Fibroblast of skin of right quadriceps (primary cell): ENCODE measurements at regions not wholly inside any gene's neighbourhood (a gene's known extent, or its start where the extent isn't known, plus 50 kb on each side); places are given as distances from the start of the nearest gene placed in this dataset.

Experiments used
- DNase-seq: peaks from one replicate; pipeline ENCODE4 v3.0.0-alpha.2; 2013

GRCh38 chr2:37549598-37549997 lies 121.8 kb downstream of the CDC42EP3 start:
- no peak for DNase-seq

DNA sequence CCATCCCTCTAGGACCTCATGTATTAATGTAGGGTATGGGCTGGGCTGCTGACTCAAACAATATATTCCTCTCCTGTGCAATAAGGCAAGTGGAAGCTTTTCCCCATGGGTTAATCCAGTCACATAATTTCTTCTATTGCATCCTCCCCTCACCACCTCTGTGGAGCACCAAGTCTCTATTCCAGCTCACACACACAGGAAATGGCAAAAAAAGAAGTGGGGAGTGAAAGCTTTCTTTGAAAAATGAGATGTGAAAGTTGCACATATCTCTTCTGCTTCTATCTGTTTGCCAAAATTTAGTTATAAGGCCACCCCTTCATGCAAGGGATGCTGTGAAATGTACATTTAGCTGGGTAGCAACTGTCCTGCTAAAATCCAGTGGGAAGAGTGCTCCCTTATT lies 121.3 kb downstream of the CDC42EP3 start:
- DNase-seq, result no peak

GRCh38 chr2:37551783-37552182 lies 119.7 kb downstream of the CDC42EP3 start:
- DNase-seq, result no peak

DNA sequence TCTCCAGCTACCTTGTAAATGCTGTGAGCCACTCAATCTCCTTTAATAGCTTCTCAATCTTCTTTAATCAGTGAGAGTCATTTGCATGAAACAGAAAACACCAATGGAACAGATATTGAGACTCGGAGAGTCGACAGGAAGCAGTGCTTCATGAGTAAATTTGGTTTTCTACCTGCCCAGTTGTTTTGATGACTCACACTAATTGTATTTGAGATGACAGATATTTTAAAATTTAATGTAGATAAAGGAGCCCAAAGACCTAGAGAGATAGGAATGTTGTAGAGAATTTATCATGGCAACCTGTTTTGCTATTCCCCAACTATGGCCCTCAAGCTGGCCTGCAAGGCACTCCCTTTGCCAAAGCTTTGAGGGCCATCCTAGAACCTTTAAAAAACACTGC lies 119.1 kb downstream of the CDC42EP3 start:
- no peak for DNase-seq

- DNase-seq, result no peak
Observed at GRCh38 chr2:37553411-37554154, 117.9 kb downstream of the CDC42EP3 start.

GRCh38 chr2:37554155-37554510 lies 117.3 kb downstream of the CDC42EP3 start:
- DNase-seq, result no peak

DNA sequence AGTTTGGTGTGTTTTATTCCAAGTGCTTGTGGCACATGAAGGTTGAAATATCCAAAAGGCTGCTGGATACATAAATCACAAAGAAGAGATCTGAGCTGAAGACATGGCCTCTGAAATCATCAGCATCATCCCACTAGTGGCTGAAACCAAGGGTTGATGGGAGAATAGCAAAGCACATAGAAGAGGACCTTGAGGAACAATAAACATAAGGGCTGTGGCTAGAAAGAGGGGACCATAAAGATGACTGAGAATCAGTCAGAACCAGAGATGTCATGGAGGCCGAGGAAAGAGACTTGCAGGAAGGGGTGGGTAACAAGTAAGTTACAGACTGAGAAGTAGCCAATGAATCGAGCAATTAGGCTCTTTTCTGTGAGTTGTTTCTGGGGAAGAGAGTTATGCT lies 116.8 kb downstream of the CDC42EP3 start:
- no peak for DNase-seq

GRCh38 chr2:37555457-37555856 lies 116.0 kb downstream of the CDC42EP3 start:
- no peak for DNase-seq

GRCh38 chr2:37556256-37556655 lies 115.2 kb downstream of the CDC42EP3 start:
- no peak for DNase-seq

- DNase-seq, result no peak
Observed at GRCh38 chr2:37558623-37559022, 112.8 kb downstream of the CDC42EP3 start.

- DNase-seq, result no peak
Observed at GRCh38 chr2:37560241-37560848, 111.1 kb downstream of the CDC42EP3 start.

DNA sequence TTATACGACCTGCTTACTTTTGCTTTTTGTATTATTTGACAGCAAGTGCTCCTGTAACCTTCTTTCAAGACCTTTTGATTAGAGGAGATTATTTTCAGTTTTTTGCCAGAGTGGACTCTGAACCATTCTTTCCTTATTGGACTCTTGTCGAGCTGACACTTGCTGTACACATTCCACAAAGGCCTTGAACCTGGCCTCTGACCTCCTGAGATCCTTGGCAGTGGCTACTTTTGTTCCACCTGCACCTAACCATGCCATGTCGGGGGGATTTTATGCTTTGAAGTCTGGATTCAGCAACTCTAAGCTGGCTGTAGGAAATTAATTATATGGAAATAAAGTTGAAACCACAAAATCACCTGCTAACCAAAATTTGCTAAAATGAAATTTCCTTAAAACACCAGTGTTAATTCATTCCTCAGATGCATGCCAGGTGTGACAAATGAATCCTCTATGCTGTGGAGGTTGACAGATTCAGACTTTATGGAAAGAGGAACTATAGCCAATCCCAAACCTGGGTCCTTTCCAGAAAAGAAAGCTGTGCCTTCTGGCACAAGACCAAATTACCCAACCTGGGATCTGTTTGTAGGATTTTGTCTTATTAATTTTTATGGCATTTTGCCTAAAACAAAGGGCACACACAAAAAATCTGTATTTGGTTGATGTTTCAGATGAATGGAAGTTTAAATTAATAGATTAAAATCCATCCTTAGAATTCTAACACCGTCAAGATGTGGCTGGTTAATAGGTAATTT lies 110.4 kb downstream of the CDC42EP3 start:
- no peak for DNase-seq

DNA sequence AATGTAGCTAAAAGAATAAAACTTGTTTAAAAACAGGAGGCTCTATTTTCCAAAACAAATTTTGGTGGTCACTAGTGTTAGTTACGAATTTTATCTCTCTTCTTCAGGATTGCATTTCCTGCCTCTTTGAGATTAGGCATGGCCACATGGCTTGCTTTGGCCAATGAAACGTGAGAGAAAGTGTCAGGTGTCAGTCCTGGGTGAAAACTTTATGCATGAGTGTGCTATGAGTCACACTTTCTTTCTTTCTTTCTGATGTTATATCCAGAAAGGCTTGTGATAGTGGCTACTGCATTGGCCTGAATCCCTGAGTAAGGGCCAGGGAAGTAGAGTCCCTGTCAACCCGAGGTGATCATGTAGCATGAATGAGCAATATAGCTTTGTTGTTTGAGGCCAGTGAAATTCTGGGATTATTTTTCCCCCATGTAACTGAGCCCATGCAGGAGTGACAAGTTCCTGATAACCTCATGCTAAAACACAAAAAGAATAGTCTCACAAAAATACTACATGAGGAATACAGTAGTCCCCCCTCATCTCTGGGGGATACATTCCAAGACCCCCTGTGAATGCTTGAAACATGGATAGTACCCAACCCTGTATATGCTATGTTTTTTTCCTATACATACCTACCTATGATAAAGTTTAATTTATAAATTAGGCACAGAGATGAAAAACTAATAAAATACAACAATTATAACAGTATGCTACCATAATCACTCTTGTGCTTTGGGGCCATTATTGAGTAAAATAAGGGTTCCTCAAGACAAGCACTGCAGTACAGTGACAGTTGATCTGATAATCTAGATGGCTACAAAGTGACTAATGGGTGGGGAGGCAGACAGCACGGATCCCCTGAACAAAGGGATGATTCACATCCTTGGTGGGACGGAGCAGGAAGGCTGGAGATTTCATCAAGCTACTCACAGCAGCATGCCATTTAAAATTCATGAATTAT lies 109.5 kb downstream of the CDC42EP3 start:
- peak; percentile 92 for DNase-seq

DNA sequence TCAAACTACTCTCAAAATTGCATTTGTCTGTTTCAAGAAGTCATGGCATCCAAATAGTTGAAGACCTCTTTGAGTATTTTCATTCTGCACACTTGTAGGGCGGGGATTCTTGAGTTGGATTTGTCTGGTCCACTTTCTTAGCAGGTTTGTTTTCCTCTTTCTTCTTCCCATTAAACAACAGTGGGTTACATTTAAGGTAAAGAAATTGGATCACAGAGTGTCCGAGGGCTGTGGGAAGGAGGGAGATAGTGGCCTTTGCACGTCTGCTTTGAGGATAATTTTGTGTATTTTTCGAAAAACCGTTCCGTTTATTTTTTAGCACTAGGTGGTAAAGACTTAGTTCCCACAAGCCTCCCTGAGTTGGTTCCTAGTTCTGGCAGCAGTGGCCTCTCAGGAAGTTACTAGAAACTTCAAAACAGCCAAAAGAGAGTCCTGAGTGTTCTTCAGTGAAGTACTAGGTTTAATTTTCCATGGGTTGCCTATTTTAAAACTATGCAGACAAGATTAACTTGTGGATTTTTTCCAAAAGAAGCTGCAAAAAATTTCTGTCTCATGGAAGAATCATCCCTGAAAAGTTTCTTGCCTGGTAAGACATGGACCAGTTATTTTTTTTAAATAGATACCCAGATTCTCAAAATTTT lies 107.9 kb downstream of the CDC42EP3 start:
- DNase-seq, result no peak

- DNase-seq, result no peak
Observed at GRCh38 chr2:37564356-37564755, 107.1 kb downstream of the CDC42EP3 start.

- peak; percentile 80 for DNase-seq
Observed at GRCh38 chr2:37566517-37566981, 104.9 kb downstream of the CDC42EP3 start.

DNA sequence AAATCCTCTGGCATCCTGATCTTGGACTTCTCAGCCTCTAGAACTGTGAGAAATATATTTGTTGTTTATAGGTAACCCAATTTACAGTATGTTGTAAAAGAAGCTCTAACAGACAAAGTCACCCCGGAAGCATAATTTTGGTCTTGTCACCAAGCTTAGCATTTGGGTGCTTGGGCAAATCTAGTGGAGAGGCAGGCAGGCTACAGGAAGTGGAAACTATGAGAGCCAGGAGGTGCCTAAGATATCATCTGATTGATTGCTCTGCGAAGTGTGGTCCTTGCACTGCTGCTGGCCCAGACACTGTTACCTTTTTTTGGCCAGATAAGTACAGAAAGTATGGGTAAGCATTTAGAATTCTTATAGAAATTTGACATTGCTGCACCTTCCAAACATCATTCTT lies 102.9 kb downstream of the CDC42EP3 start:
- no peak for DNase-seq

DNA sequence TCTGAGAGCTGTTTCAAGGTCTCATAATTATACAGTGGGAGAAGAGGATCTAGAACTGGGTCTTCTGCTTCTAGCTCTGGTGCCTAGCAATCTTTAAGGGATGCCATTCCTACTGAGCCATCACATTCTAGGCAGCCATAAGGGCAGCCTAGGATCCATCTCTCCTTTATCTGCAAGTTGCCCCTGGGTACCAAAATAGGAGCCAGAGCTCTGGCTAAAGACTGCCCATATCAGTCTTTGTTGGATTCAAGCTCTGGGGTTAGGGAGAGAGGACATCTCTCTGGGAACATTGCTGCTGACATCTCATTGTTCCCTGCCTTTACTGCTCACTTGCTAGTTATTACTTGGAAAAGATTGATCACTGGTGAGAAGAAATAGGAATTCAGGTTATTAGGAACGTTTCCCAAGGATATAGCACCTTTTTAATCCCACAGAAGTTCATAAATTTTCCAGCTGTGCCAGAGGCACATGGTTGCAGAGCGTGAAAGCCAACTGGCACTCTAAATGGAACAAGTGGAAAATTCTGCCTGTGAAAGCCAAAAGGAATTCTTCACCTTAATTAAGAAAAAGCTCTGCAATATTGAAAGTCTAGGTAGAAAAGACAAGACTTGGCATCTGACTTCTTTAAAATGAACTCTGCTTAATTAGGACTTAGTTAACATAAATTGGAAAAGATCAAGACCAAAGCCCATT lies 102.2 kb downstream of the CDC42EP3 start:
- no peak for DNase-seq

DNA sequence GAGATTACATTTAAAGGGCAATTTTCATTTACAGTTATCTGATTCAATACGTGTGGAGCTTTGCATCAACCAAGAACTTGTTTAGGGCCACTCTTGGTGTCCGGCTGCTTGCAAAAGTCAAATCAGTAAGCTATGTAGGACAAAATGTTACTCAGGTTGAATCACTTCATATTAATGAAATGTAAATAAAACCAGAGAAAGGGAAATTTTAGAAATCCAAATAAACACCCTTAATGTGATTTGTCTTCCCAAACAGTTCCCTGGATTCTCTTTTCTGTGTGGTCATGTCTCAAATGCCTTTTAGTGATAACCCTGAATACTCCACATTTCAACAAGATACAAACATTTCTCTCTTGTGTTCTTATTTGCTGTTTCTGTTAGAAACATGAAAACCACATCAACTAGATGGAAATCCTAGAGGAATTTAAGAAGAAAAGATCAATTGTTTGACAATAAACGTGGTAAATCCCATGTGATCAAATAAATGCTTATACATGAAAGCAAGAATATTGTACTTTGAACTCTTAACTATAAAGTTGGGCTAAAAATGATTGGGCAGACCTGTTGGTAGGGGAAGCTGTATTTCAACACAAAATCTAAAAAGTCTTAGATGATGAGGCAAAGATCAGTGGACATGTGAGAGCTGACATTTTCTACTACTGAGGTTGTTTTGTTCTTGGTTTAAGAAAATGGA lies 101.3 kb downstream of the CDC42EP3 start:
- DNase-seq, result peak; percentile 53

- DNase-seq, result peak; percentile 86
Observed at GRCh38 chr2:37570773-37571586, 100.5 kb downstream of the CDC42EP3 start.
